SH-SY5Y (cell line): ENCODE measurements at regions not wholly inside any gene's neighbourhood (a gene's known extent, or its start where the extent isn't known, plus 50 kb on each side); places are given as distances from the start of the nearest gene placed in this dataset.

ENCODE experiments used
- GATA2 ChIP-seq: IDR thresholded peaks from 2 replicates; pipeline ENCODE4 v1.6.1; 2011; ENCODE audit warnings: mild to moderate bottlenecking, low read depth, low read length
- GATA3 ChIP-seq: IDR thresholded peaks from 2 replicates; pipeline ENCODE4 v1.6.1; 2011; ENCODE audit warnings: low read depth, mild to moderate bottlenecking, low read length, moderate library complexity

DNA sequence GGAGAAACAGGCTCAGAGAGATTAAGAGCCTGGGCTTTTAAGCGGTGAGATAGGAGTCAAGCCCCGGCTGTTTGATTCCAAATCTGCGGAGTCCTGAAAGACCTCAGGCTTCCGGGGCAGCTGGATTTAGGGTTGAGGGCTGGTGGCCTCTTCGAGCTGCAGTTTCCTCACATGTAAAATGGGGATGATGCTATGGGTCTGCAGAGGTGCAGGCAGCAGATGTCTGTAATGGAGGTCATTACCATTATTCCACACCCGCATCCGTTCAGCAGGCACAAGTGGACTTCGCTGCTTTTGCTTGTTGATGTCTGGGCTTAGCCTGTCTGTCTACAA lies 175.6 kb upstream of the HS6ST1 start:
- no peak for TF ChIP-seq GATA2
- no peak for TF ChIP-seq GATA3
